WTC11 (cell line): ENCODE measurements at regions not wholly inside any gene's neighbourhood (a gene's known extent, or its start where the extent isn't known, plus 50 kb on each side); places are given as distances from the start of the nearest gene placed in this dataset.
"Not testable (repeated sequence)": the region's sequence is repeated elsewhere in the genome, so short reads cannot be mapped to it uniquely, and the experiment has no call there.

Source experiments
- ATAC-seq: fragments of 200-7000 bp; cut with Tn5 transposase; 2 replicates; pipeline ENCODE4 v1.10.0; 2021; ENCODE audit warnings: mild to moderate bottlenecking, moderate library complexity
- CTCF ChIA-PET: fragments of 300-600 bp; sonication (Branson Sonifier 250); formaldehyde crosslinking; loops from one replicate; lab custom pipeline; 2021; ENCODE audit warnings: antibody characterized with exemption; lab: Charles Lee
- POLR2A ChIA-PET: fragments of 350-600 bp; sonication (Branson Sonifier 250); formaldehyde crosslinking; loops from one replicate; lab custom pipeline; 2021; ENCODE audit warnings: antibody characterized with exemption; lab: Charles Lee
- DNase-seq: peaks from one replicate; pipeline ENCODE4 v3.0.0; 2021; ENCODE audit warnings: low spot score
- H3K27ac Mint-ChIP-seq: 2 replicates; pipeline ENCODE4 v1.8.0; 2021; ENCODE audit warnings: mixed read lengths
- H3K27me3 Mint-ChIP-seq: 2 replicates; pipeline ENCODE4 v1.8.0; 2021; ENCODE audit warnings: low read depth, mild to moderate bottlenecking, moderate library complexity, mixed read lengths
- H3K36me3 Mint-ChIP-seq: 2 replicates; pipeline ENCODE4 v1.8.0; 2021; ENCODE audit warnings: mixed read lengths
- H3K4me1 Mint-ChIP-seq: 2 replicates; pipeline ENCODE4 v1.8.0; 2022; ENCODE audit warnings: mixed read lengths
- H3K4me3 Mint-ChIP-seq: 2 replicates; pipeline ENCODE4 v1.8.0; 2021; ENCODE audit warnings: mild to moderate bottlenecking, moderate library complexity, mixed read lengths
- H3K9me3 Mint-ChIP-seq: 2 replicates; pipeline ENCODE4 v1.8.0; 2021; ENCODE audit warnings: mixed read lengths
- ATF1 ChIP-seq: sonication (generic); formaldehyde crosslinking; IDR thresholded peaks from 2 replicates; pipeline ENCODE4 v1.8.1; 2023; ENCODE audit warnings: mild to moderate bottlenecking, moderate library complexity, missing genetic modification reagents
- FOXK1 ChIP-seq: sonication (generic); formaldehyde crosslinking; IDR thresholded peaks from 2 replicates; pipeline ENCODE4 v1.8.0; 2022; ENCODE audit warnings: mild to moderate bottlenecking, moderate library complexity, missing genetic modification reagents
- NR1H2 ChIP-seq: sonication (generic); formaldehyde crosslinking; IDR thresholded peaks from 2 replicates; pipeline ENCODE4 v1.9.0; 2021; ENCODE audit warnings: mild to moderate bottlenecking, moderate library complexity, missing genetic modification reagents
- RELA ChIP-seq: sonication (generic); formaldehyde crosslinking; IDR thresholded peaks from 2 replicates; pipeline ENCODE4 v1.8.1; 2022; ENCODE audit warnings: missing genetic modification reagents, mild to moderate bottlenecking, borderline replicate concordance
- USF2 ChIP-seq: sonication (generic); formaldehyde crosslinking; IDR thresholded peaks from 2 replicates; pipeline ENCODE4 v1.8.1; 2023; ENCODE audit warnings: mild to moderate bottlenecking, missing genetic modification reagents, moderate library complexity
- ZNF281 ChIP-seq: sonication (generic); formaldehyde crosslinking; IDR thresholded peaks from 2 replicates; pipeline ENCODE4 v1.8.0; 2023; ENCODE audit warnings: mild to moderate bottlenecking, missing genetic modification reagents
- TF ChIP-seq, protein P1 (sequence below): sonication (generic); formaldehyde crosslinking; IDR thresholded peaks from 2 replicates; pipeline ENCODE4 v1.8.1; 2022; ENCODE audit warnings: low read depth, missing genetic modification reagents, borderline replicate concordance
- TF ChIP-seq, protein P2 (sequence below): sonication (generic); formaldehyde crosslinking; IDR thresholded peaks from 2 replicates; pipeline ENCODE4 v1.8.0; 2022; ENCODE audit warnings: mild to moderate bottlenecking, missing genetic modification reagents
- TF ChIP-seq, protein P3 (sequence below): fragments of 250-450 bp; sonication (Bioruptor Pico); IDR thresholded peaks from 2 replicates; pipeline ENCODE4 v1.9.0; 2021; ENCODE audit warnings: mild to moderate bottlenecking

GRCh38 chr12:131213896-131214442 is 260.3 kb downstream of the ADGRD1 start:
- ChIA-PET CTCF (no interaction called here), POLR2A (no interaction called here)
- Mint-ChIP-seq H3K27me3 (no peaks in the 10 kb centered on the region), H3K27ac (no peak overlapping the region), H3K36me3 (peaks cover 7% of the 10 kb centered on the region), H3K4me1 (peaks cover 22% of the 10 kb centered on the region), H3K9me3 (peaks cover 17% of the 10 kb centered on the region), H3K4me3 (no peak overlapping the region)
- ATAC-seq: no peak
- TF ChIP-seq, protein P1, sequence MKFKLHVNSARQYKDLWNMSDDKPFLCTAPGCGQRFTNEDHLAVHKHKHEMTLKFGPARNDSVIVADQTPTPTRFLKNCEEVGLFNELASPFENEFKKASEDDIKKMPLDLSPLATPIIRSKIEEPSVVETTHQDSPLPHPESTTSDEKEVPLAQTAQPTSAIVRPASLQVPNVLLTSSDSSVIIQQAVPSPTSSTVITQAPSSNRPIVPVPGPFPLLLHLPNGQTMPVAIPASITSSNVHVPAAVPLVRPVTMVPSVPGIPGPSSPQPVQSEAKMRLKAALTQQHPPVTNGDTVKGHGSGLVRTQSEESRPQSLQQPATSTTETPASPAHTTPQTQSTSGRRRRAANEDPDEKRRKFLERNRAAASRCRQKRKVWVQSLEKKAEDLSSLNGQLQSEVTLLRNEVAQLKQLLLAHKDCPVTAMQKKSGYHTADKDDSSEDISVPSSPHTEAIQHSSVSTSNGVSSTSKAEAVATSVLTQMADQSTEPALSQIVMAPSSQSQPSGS (CRISPR knock-in tag): no peak
- TF ChIP-seq, protein P2, sequence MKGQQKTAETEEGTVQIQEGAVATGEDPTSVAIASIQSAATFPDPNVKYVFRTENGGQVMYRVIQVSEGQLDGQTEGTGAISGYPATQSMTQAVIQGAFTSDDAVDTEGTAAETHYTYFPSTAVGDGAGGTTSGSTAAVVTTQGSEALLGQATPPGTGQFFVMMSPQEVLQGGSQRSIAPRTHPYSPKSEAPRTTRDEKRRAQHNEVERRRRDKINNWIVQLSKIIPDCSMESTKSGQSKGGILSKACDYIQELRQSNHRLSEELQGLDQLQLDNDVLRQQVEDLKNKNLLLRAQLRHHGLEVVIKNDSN (CRISPR knock-in tag): no peak
- TF ChIP-seq ATF1 (CRISPR knock-in tag) (no peak), ZNF281 (no peak), RELA (CRISPR knock-in tag) (no peak), USF2 (CRISPR knock-in tag) (no peak), FOXK1 (no peak), NR1H2 (no peak)
- TF ChIP-seq, protein P3, sequence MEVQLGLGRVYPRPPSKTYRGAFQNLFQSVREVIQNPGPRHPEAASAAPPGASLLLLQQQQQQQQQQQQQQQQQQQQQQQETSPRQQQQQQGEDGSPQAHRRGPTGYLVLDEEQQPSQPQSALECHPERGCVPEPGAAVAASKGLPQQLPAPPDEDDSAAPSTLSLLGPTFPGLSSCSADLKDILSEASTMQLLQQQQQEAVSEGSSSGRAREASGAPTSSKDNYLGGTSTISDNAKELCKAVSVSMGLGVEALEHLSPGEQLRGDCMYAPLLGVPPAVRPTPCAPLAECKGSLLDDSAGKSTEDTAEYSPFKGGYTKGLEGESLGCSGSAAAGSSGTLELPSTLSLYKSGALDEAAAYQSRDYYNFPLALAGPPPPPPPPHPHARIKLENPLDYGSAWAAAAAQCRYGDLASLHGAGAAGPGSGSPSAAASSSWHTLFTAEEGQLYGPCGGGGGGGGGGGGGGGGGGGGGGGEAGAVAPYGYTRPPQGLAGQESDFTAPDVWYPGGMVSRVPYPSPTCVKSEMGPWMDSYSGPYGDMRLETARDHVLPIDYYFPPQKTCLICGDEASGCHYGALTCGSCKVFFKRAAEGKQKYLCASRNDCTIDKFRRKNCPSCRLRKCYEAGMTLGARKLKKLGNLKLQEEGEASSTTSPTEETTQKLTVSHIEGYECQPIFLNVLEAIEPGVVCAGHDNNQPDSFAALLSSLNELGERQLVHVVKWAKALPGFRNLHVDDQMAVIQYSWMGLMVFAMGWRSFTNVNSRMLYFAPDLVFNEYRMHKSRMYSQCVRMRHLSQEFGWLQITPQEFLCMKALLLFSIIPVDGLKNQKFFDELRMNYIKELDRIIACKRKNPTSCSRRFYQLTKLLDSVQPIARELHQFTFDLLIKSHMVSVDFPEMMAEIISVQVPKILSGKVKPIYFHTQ (CRISPR knock-in tag): no peak
- no peak for DNase-seq

GRCh38 chr12:131214936-131215335 is 261.2 kb downstream of the ADGRD1 start:
- CTCF ChIA-PET, H3K27me3 Mint-ChIP-seq, H3K4me3 Mint-ChIP-seq, H3K27ac Mint-ChIP-seq, POLR2A ChIA-PET, ATAC-seq, DNase-seq, H3K36me3 Mint-ChIP-seq: not testable (repeated sequence)
- Mint-ChIP-seq H3K9me3 (peaks cover 17% of the 10 kb centered on the region), H3K4me1 (peaks cover 22% of the 10 kb centered on the region)

GRCh38 chr12:131216587-131216986 is 262.9 kb downstream of the ADGRD1 start:
- POLR2A ChIA-PET, H3K36me3 Mint-ChIP-seq, DNase-seq, ATAC-seq, H3K27ac Mint-ChIP-seq, H3K27me3 Mint-ChIP-seq, H3K4me3 Mint-ChIP-seq: not testable (repeated sequence)
- peaks cover 17% of the 10 kb centered on the region for H3K9me3 Mint-ChIP-seq
- H3K4me1 Mint-ChIP-seq: peaks cover 22% of the 10 kb centered on the region
- CTCF ChIA-PET: interaction anchor here (0.6 kb wide), 1 partner anchor 109 kb away, joined by 3 read pairs; no protein-coding TSS in a partner anchor
